ENCODE measurements at regions not wholly inside any gene's neighbourhood (a gene's known extent, or its start where the extent isn't known, plus 50 kb on each side); places are given as distances from the start of the nearest gene placed in this dataset.

DNA sequence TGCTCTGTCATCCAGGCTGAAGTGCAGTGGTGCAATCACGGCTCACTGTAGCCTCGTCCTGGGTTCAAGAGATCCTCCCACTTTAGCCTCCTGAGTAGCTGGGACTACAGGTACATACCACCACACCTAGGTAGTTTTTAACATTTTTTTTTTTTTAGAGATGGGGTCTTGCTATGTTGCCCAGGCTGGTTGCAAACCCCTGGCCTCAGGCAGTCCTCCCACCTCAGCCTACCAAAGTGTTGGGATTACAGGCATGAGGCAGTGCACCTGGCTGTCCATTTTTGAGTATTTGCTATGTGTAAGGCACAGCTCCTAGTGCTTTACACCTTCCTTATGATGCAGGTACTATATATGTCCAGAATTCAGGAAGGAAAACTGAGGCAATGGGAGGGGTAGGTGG is 138.8 kb upstream of the ZNF536 start:
- no peak for DNase-seq
- H3K9me3 Mint-ChIP-seq: no peaks in the 10 kb centered on the region
- ChIA-PET CTCF (no interaction called here), POLR2A (no interaction called here)
- no peak overlapping the region for H3K27ac Mint-ChIP-seq
- H3K4me1 Mint-ChIP-seq: peaks cover 5% of the 10 kb centered on the region
- H3K36me3 Mint-ChIP-seq (ENCODE audit: low read depth): no peaks in the 10 kb centered on the region
- no peak overlapping the region for H3K4me3 Mint-ChIP-seq
- peaks cover 60% of the 10 kb centered on the region for H3K27me3 Mint-ChIP-seq

DNA sequence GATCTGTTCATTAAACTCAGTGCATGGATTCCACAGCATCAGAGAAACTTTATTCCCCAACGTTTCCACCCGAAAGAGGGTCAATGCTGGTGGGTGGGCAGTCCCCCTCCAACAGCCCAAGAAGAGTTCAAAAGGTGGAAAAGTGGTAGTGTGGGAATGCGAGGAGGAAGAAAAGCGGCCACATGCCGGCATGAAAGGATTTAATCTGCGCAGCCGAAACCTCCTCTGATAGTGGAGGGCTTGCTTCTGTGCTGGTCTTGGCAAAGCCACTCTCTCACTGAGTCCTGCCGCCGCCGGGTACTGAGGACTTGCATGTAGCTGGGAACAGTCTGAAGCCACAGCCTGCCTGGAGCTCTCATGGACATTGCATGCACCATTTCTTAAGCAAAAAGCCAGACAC is 136.2 kb upstream of the ZNF536 start:
- Mint-ChIP-seq H3K9me3 (no peaks in the 10 kb centered on the region), H3K4me1 (no peaks in the 10 kb centered on the region), H3K4me3 (no peak overlapping the region), H3K36me3 (ENCODE audit: low read depth) (no peaks in the 10 kb centered on the region), H3K27ac (no peak overlapping the region), H3K27me3 (peaks cover 37% of the 10 kb centered on the region)
- ChIA-PET POLR2A (no interaction called here), CTCF (no interaction called here)
- no peak for DNase-seq

DNA sequence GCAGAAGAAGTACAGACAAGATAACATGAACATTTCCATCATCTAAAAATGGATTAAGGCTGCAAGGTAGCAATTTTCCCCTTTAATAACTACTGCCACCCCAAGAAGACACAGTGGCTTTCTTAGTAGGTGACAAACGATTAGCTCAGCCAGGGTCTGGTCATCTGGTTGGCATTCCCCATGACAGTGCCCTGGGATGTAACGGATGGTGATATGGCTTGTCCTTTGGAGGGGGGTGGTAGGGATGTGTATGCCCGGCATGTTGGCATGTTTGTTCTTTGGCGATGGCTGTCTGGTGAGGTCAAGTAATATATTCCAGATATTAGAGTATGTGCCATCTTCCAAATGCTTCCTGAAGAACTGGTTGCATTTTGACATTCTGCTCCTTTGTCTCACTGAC is 135.6 kb upstream of the ZNF536 start:
- H3K27me3 Mint-ChIP-seq: peaks cover 31% of the 10 kb centered on the region
- H3K4me1 Mint-ChIP-seq: no peaks in the 10 kb centered on the region
- ChIA-PET POLR2A (no interaction called here), CTCF (no interaction called here)
- H3K36me3 Mint-ChIP-seq (ENCODE audit: low read depth): no peaks in the 10 kb centered on the region
- no peak for DNase-seq
- no peak overlapping the region for H3K27ac Mint-ChIP-seq
- no peaks in the 10 kb centered on the region for H3K9me3 Mint-ChIP-seq
- no peak overlapping the region for H3K4me3 Mint-ChIP-seq

DNA sequence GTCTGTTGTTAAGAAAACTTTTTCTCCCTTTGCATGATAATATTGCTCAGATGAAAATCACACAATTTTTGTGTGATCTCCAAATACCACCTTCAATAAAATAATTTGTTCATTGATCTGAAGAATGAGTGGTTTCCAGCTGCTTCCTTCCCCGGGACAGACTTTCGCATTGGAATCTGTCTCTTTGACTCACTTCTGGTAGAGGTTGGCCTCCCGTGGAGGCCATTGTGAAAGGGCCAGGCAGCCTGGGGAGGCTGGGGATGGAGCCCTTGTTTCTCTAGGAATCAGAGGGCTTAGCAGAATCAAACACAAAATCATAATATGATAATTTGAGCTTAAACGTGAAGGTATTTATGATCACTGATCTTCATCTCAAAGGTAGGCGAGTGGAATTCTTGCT is 135.0 kb upstream of the ZNF536 start:
- Mint-ChIP-seq H3K27me3 (peaks cover 29% of the 10 kb centered on the region), H3K36me3 (ENCODE audit: low read depth) (no peaks in the 10 kb centered on the region), H3K27ac (no peak overlapping the region), H3K4me3 (no peak overlapping the region), H3K4me1 (no peaks in the 10 kb centered on the region), H3K9me3 (no peaks in the 10 kb centered on the region)
- ChIA-PET CTCF (no interaction called here), POLR2A (no interaction called here)
- no peak for DNase-seq

DNA sequence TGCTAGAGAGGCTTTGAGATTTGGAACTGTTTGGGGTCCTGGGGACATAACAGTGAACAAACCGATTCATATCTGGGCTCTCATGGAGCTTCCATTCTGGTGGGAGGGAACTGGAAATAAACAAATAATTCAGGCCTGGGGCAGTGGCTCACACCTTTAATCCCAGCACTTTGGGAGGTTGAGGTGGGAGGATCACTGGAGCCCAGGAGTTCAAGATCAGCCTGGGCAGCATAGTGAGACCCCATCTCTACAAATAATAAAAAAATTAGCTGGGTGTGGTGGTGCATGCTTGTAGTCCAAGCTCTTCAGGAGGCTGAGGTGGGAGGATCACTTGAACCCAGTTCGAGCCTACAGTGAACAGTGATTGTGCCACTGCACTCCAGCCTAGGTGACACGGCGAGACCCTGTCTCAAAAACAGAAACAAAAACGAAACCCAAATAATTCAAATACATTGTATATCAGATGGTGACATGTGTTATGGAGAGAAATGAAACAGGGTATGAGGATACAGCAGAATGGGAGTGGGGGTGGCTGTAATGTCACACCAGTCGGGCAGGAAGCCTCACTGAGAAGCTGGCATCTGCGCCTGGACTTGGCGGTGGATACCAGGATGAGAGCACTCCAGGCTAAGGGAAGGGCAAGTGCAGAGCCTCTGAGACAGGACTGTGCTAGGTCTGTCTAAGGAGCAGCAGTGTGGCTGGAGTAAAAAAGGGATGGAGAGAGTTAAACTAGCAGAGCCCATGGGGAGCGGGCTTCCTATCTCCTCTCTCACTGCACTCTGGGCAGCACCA is 131.1 kb upstream of the ZNF536 start:
- no peak for DNase-seq
- POLR2A ChIA-PET: no interaction called here
- H3K36me3 Mint-ChIP-seq (ENCODE audit: low read depth): no peaks in the 10 kb centered on the region
- H3K27ac Mint-ChIP-seq: no peak overlapping the region
- no peaks in the 10 kb centered on the region for H3K9me3 Mint-ChIP-seq
- H3K4me3 Mint-ChIP-seq: no peak overlapping the region
- H3K4me1 Mint-ChIP-seq: no peaks in the 10 kb centered on the region
- CTCF ChIA-PET: interaction anchor here (0.8 kb wide), 1 partner anchor 9 kb away, joined by 3 read pairs; no protein-coding TSS in a partner anchor
- H3K27me3 Mint-ChIP-seq: peaks cover 14% of the 10 kb centered on the region

DNA sequence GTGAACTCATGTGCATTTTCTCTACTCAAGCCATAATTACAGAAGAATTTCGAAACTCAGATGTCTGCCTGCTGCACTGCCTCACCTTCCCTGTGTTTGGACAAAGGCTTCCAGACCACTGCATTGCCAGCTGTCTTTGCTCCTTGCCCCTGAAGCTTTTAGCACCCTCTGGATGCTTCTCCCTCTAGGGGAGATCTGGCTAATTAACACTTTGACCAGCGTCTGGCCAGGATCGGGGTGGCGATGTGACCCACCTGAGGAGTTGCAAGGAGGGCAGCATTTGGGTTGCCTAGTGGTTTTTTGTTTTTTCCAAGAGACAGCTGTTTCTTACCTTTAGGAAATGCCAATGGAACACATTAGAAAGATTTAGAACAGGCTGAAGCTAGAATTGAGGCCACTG is 127.7 kb upstream of the ZNF536 start:
- no peaks in the 10 kb centered on the region for H3K9me3 Mint-ChIP-seq
- H3K4me1 Mint-ChIP-seq: no peaks in the 10 kb centered on the region
- POLR2A ChIA-PET: no interaction called here
- no peak for DNase-seq
- CTCF ChIA-PET: no interaction called here
- no peaks in the 10 kb centered on the region for H3K36me3 Mint-ChIP-seq (ENCODE audit: low read depth)
- no peak overlapping the region for H3K4me3 Mint-ChIP-seq
- H3K27me3 Mint-ChIP-seq: peaks cover 2% of the 10 kb centered on the region
- no peak overlapping the region for H3K27ac Mint-ChIP-seq

DNA sequence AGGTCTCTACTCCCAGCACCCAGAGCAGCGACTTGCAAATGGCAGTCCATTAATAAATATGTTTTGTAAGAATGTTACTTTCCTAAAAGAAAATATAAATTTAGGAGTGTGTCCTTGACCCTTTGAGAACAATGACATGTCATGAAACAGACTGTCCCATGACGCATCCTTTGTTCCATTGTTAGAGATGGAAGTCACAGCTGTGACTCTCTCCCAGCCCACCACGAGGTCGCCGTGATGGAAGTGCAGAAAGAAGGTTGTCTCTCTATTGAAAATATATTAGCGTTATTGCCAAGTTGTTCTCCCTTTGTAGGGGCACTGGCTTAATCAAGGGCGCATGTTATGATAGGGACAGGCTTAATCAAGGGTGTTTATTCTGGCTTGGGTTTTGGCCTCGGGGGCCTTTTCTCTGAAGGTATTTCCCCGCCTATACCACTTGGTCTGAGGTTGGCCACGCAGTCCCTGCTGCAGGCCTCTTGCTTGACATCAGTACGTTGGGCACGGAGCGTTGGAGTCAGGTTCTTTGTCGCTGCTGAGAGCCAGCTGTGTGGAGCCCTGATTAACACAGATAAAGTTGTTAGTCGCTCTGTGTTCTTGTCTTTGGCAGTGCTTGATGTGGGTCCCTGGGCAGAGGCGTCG is 126.7 kb upstream of the ZNF536 start:
- Mint-ChIP-seq H3K4me1 (no peaks in the 10 kb centered on the region), H3K4me3 (no peak overlapping the region), H3K36me3 (ENCODE audit: low read depth) (no peaks in the 10 kb centered on the region), H3K27ac (no peak overlapping the region), H3K9me3 (no peaks in the 10 kb centered on the region), H3K27me3 (peaks cover 2% of the 10 kb centered on the region)
- ChIA-PET POLR2A (no interaction called here), CTCF (no interaction called here)
- no peak for DNase-seq

DNA sequence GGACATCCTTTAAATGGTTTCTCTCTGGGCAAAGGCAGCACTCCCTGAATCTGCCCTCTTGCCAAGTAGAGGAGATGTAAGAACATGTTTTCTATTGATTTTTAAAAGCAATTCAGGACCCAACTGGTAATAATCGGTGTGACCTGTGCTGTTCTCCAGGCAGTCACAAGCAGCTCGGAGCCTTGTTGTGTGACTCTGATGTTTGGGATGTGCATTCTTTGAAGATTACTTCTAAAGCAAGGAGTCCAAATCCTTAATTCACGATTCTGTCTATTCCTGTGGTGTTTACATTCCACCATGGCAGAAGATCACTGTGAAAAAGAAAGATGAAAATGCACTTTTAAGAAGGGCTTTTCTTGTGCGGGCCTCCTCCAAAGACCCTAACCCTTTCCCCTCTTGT is 122.3 kb upstream of the ZNF536 start:
- Mint-ChIP-seq H3K36me3 (ENCODE audit: low read depth) (no peaks in the 10 kb centered on the region), H3K4me1 (no peaks in the 10 kb centered on the region), H3K27me3 (peaks cover 15% of the 10 kb centered on the region), H3K9me3 (no peaks in the 10 kb centered on the region), H3K4me3 (no peak overlapping the region), H3K27ac (no peak overlapping the region)
- POLR2A ChIA-PET: no interaction called here
- CTCF ChIA-PET: interaction anchor here (1.0 kb wide), 1 partner anchor 9 kb away, joined by 3 read pairs; no protein-coding TSS in a partner anchor
- no peak for DNase-seq

DNA sequence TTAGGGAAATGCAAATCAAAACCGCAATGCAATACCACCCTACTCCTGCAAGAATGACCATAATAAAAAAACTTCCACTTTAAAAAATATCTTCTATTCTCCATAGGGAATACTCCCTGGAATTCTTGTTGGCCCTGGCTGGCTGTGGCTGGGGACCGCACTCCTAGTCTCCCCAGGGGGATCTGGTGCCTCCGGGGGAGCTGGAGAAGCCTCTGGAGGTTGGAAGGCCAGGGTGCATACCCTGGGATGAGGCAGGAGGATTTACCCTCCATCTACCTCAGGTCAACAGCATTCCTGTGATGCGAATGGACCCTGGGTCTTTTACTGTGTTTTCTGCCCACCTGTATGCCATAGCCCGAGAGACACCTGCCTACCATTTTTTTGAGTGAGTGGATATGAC is 120.0 kb upstream of the ZNF536 start:
- DNase-seq: no peak
- H3K27me3 Mint-ChIP-seq: peaks cover 37% of the 10 kb centered on the region
- ChIA-PET POLR2A (no interaction called here), CTCF (no interaction called here)
- H3K4me1 Mint-ChIP-seq: no peaks in the 10 kb centered on the region
- H3K27ac Mint-ChIP-seq: no peak overlapping the region
- no peak overlapping the region for H3K4me3 Mint-ChIP-seq
- no peaks in the 10 kb centered on the region for H3K36me3 Mint-ChIP-seq (ENCODE audit: low read depth)
- H3K9me3 Mint-ChIP-seq: no peaks in the 10 kb centered on the region

DNA sequence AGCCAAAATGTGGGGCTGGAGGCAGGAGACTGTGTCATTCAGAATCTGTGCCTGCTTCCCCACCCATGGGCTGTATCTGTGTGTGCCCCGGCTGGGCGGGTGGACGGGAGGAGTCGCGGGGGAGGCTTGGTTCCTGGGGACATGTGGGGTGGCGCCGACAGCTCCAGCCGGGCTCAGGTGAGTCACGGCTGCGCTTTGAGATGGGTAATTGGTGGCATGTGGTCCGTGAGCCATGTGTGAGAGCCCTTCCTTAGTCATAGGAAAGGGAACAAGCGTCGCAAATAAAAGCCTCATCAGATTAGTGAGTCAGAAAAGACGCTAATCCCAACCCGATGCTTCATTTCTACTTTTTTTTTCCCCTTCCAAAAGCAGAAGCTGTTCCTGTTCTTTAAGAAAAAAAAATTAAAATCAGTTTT is 118.6 kb upstream of the ZNF536 start:
- POLR2A ChIA-PET: no interaction called here
- Mint-ChIP-seq H3K27me3 (peaks cover 38% of the 10 kb centered on the region), H3K27ac (no peak overlapping the region)

DNA sequence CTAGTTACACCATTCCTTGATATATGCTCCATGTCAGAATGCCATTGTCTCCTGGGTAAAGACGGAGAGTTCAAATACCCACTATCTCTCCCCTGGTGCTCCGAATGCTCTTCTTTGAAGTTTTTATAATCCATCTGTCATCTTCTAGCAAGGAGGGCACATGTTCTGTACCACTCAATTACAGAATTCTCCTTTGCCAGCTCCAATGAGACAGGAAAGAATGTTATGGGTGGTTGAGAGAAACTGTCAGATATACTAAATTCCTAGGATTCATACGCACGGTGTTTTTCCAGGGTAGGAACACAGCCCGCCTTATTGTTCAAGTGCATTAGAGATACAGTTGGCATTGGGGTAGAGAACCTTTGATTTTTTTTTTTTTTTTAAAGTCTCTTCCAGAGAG is 118.0 kb upstream of the ZNF536 start:
- no peaks in the 10 kb centered on the region for H3K9me3 Mint-ChIP-seq
- H3K27ac Mint-ChIP-seq: no peak overlapping the region
- no peak for DNase-seq
- peaks cover 38% of the 10 kb centered on the region for H3K27me3 Mint-ChIP-seq
- no peaks in the 10 kb centered on the region for H3K36me3 Mint-ChIP-seq (ENCODE audit: low read depth)
- H3K4me1 Mint-ChIP-seq: no peaks in the 10 kb centered on the region
- H3K4me3 Mint-ChIP-seq: no peak overlapping the region
- ChIA-PET CTCF (no interaction called here), POLR2A (interaction anchor here (0.7 kb wide), 1 partner anchor 23 kb away, joined by 3 read pairs; no protein-coding TSS in a partner anchor)

More for the DNA sequence above, 118.6 kb upstream of the ZNF536 start:
- CTCF ChIA-PET: no interaction called here
- DNase-seq: no peak
- Mint-ChIP-seq H3K36me3 (ENCODE audit: low read depth) (no peaks in the 10 kb centered on the region), H3K9me3 (no peaks in the 10 kb centered on the region), H3K4me1 (no peaks in the 10 kb centered on the region), H3K4me3 (no peak overlapping the region)

DNA sequence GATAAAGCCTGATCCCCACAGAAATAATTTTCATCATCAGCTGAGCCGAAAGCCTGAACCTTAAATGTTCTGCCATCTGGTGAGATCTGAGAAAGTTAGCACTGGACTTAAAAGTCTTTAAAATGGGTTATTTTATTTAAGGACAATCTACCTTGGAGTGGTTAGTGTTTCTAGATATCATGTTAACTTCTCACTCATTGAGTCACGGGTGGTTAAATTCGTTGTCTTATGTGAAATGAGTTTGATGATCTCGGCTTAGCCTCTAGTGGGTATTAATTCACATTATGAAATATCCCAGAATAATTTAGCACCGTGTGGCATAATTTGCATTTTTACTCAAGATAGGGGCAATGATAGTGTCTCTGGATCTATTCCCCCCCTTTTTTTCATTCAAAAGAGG is 117.4 kb upstream of the ZNF536 start:
- H3K27ac Mint-ChIP-seq: no peak overlapping the region
- CTCF ChIA-PET: no interaction called here
- H3K4me1 Mint-ChIP-seq: no peaks in the 10 kb centered on the region
- DNase-seq: no peak
- peaks cover 38% of the 10 kb centered on the region for H3K27me3 Mint-ChIP-seq
- no peaks in the 10 kb centered on the region for H3K36me3 Mint-ChIP-seq (ENCODE audit: low read depth)
- H3K4me3 Mint-ChIP-seq: no peak overlapping the region
- H3K9me3 Mint-ChIP-seq: no peaks in the 10 kb centered on the region
- POLR2A ChIA-PET: interaction anchor here (0.7 kb wide), 1 partner anchor 22 kb away, joined by 3 read pairs; no protein-coding TSS in a partner anchor

DNA sequence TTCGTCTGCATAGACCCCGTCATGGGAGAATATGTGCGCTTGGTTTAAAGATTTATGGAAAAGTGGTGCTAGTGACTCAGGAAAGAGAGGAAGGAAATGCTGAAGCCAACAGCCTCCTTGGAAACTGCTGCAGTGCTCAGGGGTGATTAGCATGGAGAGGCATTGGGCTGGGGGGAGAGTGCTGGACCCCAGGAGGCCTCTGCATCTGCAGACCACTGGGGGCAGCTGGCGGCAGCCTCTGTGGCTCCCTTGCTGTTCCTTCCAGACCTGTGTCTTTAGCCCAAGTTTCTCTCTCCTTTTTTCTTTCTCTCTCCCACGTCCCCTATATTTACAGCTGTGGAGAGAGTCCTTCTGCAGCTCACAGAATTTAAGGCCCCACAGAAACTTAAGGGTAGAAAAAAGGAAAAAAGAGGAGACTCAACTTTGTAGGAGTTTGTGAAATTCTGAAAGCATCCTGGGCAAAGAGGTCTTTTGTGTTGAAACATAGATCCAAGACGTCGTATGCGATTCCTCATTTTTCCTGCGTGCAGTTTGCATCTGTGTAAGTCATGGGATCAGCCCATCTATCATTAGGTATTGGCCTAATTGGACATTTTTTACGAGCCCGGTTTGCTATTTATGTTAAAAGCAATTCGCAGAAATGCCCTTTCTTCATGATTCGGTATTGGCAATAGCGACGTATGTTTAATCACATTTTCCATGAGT is 116.2 kb upstream of the ZNF536 start:
- CTCF ChIA-PET: no interaction called here
- H3K9me3 Mint-ChIP-seq: peaks cover 3% of the 10 kb centered on the region
- H3K4me1 Mint-ChIP-seq: no peaks in the 10 kb centered on the region
- H3K27me3 Mint-ChIP-seq: peaks cover 38% of the 10 kb centered on the region
- H3K36me3 Mint-ChIP-seq (ENCODE audit: low read depth): no peaks in the 10 kb centered on the region
- no peak overlapping the region for H3K27ac Mint-ChIP-seq
- no peak for DNase-seq
- no peak overlapping the region for H3K4me3 Mint-ChIP-seq
- POLR2A ChIA-PET: no interaction called here
